ENCODE measurements at regions not wholly inside any gene's neighbourhood (a gene's known extent, or its start where the extent isn't known, plus 50 kb on each side); places are given as distances from the start of the nearest gene placed in this dataset.

- DNase-seq, result no peak
These were observed 377.7 kb upstream of the KAZN start for GRCh38 chr1:14220811-14221210.

- peak; percentile 17 for DNase-seq
These were observed 376.4 kb upstream of the KAZN start for GRCh38 chr1:14222086-14222485.

- DNase-seq, result no peak
These were observed 369.8 kb upstream of the KAZN start for GRCh38 chr1:14228677-14229076.

GRCh38 chr1:14233510-14233909 lies 365.0 kb upstream of the KAZN start:
- DNase-seq, result no peak

GRCh38 chr1:14236097-14236496 lies 362.4 kb upstream of the KAZN start:
- DNase-seq, result no peak

GRCh38 chr1:14238472-14239307 lies 359.8 kb upstream of the KAZN start:
- no peak for DNase-seq

- DNase-seq, result no peak
These were observed 358.2 kb upstream of the KAZN start for GRCh38 chr1:14240265-14240664.

- no peak for DNase-seq
These were observed 356.4 kb upstream of the KAZN start for GRCh38 chr1:14242123-14242522.

GRCh38 chr1:14242870-14243269 lies 355.6 kb upstream of the KAZN start:
- DNase-seq, result no peak

GRCh38 chr1:14245954-14246353 lies 352.5 kb upstream of the KAZN start:
- peak; percentile 40 for DNase-seq

- no peak for DNase-seq
These were observed 352.0 kb upstream of the KAZN start for GRCh38 chr1:14246471-14246870.

- no peak for DNase-seq
These were observed 350.8 kb upstream of the KAZN start for GRCh38 chr1:14247666-14248065.

GRCh38 chr1:14251871-14252270 lies 346.6 kb upstream of the KAZN start:
- no peak for DNase-seq

- DNase-seq, result no peak
These were observed 344.8 kb upstream of the KAZN start for GRCh38 chr1:14253676-14254075.

GRCh38 chr1:14254251-14254650 lies 344.2 kb upstream of the KAZN start:
- peak; percentile 45 for DNase-seq

- DNase-seq, result no peak
These were observed 343.3 kb upstream of the KAZN start for GRCh38 chr1:14255233-14255632.

- no peak for DNase-seq
These were observed 342.8 kb upstream of the KAZN start for GRCh38 chr1:14255711-14256110.

- no peak for DNase-seq
These were observed 339.2 kb upstream of the KAZN start for GRCh38 chr1:14259191-14259757.

- DNase-seq, result no peak
These were observed 338.0 kb upstream of the KAZN start for GRCh38 chr1:14260480-14260879.

GRCh38 chr1:14261395-14261794 lies 337.1 kb upstream of the KAZN start:
- DNase-seq, result no peak

GRCh38 chr1:14262637-14263036 lies 335.8 kb upstream of the KAZN start:
- DNase-seq, result no peak

GRCh38 chr1:14263225-14263624 lies 335.3 kb upstream of the KAZN start:
- DNase-seq, result peak; percentile 50

- no peak for DNase-seq
These were observed 334.8 kb upstream of the KAZN start for GRCh38 chr1:14263671-14264070.

- no peak for DNase-seq
These were observed 333.0 kb upstream of the KAZN start for GRCh38 chr1:14265495-14265894.

- DNase-seq, result no peak
These were observed 330.5 kb upstream of the KAZN start for GRCh38 chr1:14267991-14268390.

Measured in eye (tissue), 1 donor.